ENCODE measurements at regions not wholly inside any gene's neighbourhood (a gene's known extent, or its start where the extent isn't known, plus 50 kb on each side); places are given as distances from the start of the nearest gene placed in this dataset.
A peak's percentile ranks its signal among the peaks of the same experiment; 100 is the strongest.
"Not testable (repeated sequence)": the region's sequence is repeated elsewhere in the genome, so short reads cannot be mapped to it uniquely, and the experiment has no call there.

DNA sequence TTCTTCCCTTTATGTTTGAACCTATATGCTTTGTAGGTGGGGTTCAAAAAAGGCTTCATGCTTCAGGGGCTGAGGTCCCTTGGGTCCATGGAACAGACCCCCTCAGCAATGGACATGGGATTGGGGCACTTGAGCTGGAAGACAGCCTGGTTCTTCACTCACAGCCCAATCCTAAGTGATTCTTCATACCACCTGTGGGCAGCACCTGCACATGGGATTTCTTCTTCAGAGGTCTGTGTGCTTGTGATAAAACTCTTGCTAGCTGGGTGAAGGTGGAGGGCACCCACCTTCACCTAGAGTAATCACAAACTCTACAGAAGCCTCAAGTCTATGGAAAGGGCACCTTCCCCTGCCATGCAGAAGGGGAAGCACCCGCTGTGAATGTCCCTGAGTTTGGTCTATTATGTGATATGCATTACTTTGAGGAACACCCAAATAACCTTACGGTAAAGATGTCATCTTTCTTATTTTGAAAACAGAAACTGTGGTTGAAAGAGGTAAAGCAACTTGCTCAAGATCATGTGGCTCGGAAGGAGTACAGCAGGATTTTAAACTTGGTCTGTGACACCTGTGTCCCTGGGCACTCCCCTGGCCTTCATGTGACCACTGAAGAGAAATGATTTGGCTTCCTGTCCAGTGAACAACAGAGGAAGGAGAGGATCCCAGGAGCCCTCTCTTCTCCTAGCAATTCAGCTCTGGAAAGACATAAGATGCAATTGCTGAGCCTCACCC, 469.5 kb upstream of the ZMIZ1 start:
- DNase-seq (ENCODE audit: low read depth in 2 of 3, low spot score in 1 of 3) = no peak

DNA sequence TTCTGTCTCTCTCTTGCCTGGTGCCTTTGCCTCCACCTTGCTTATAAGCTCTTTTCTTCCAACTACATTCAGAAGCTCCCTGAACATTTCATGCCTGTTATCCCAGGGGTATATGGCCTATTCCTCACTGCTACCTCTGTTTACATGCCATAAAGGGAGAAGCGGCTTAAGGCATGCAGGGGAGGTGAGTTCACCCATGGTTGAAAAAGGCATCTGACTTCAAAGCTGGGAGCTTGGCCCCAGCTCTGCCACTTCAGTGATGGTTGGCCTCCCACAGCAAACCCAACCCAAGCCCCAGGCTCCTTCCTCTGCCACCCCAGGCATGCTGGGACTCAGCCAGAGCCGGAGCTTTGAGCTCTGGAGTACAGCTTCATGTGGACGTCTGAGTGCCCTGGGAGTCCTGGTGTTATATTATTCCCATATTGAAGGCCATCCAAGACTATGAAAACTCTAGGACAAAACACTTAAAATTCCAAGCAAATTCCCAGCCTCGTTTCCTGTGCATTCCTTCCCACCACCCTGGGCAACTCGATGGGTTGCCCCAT, 468.6 kb upstream of the ZMIZ1 start:
- DNase-seq (ENCODE audit: low read depth in 2 of 3, low spot score in 1 of 3) = no peak

DNA sequence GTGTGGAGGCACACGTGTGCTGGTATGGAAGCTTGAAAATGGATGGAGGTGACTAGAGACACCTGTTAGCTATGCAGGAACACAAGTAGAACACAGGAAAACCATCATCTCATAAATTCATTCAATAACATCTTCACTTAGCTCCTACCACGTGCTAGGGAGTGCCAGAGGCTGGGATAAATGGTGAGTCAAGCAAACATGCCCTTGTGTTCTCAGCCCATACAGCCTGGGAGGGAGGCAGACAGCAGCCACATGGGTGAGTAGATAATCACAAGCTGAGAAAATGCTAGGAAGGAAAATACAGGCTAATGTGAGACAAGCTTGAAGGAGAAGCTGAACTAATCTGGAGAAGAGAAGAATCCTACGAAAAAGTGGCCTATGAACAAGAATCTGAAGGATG, 468.0 kb upstream of the ZMIZ1 start:
- DNase-seq (ENCODE audit: low read depth in 2 of 3, low spot score in 1 of 3) = no peak

DNA sequence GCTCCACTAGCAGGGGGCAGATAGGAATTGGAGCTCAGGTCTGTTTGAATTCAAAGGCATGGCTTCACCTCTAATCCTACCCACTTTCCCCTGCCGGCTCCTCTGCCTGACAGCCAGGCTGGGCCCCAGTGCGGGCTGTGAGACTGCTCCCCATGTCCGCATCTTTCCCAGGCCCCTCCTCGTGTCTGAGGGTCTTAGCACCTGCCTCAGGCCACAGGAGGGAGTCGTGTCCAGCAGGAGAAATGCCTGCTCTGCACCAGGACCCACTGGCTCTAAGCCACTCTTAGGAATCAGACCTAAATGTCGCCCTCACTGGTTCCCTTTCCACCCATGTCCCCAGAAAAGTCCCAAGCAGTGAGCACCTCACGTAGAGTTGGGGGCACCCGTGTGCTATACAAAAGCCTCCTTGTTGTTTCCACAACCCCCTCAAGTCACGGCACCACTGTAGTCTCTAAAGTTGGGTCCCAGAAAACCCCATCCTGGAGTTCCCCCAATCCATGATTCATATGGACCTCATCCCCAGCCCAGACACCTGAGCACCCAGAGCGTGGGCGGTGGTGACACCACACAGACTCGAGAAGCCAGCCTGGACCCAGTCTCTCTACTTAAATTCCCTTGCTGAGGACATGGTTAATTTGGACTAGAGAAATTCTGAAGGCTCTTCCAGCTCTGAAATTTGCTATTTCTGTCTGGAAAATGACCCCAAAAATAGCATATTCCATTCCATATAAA, 466.4 kb upstream of the ZMIZ1 start:
- peak in 2 of 3 donors; percentile 9 to 21 for DNase-seq (ENCODE audit: low read depth in 2 of 3, low spot score in 1 of 3)

DNA sequence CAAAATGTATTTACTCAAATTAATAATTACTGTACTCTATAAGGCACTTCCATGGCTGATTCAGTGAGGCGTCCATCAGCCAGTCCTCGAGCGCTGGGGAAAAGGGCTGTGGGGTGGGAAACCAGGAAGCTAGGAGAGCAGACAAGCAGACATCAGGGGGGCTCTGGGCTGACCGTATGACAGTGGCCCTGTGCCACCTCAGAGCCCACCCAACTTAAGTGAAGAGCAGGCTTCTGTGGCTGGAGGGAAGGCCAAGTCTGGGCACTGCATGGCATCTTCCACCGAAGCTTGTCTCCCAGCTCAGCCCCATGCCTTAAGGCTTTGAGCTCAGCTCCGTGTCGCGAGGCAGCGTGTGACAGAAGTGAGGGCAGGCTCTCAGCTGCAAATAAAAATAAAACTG, 464.5 kb upstream of the ZMIZ1 start:
- no peak for DNase-seq (ENCODE audit: low read depth in 2 of 3, low spot score in 1 of 3)

DNA sequence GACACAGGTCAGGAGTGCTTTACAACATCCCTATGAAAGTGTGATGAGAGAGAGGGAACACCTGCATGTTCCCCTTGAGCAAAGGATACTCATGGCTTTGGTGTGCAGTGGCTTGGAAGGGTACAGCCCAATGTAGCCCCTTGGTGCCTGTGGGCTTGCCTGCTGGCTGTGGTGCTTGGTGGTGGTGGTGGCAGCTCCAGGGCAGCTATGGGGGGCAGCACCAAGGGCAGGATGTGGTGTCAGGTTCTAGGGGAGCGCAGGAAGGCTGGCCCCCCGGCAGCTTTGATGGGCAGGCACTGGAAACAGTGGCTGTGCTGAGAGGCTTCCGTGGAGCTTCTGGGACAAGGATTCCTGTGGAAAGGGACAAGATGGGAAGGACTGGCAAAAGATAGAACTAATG, 464.0 kb upstream of the ZMIZ1 start:
- DNase-seq (ENCODE audit: low read depth in 2 of 3, low spot score in 1 of 3) = no peak

DNA sequence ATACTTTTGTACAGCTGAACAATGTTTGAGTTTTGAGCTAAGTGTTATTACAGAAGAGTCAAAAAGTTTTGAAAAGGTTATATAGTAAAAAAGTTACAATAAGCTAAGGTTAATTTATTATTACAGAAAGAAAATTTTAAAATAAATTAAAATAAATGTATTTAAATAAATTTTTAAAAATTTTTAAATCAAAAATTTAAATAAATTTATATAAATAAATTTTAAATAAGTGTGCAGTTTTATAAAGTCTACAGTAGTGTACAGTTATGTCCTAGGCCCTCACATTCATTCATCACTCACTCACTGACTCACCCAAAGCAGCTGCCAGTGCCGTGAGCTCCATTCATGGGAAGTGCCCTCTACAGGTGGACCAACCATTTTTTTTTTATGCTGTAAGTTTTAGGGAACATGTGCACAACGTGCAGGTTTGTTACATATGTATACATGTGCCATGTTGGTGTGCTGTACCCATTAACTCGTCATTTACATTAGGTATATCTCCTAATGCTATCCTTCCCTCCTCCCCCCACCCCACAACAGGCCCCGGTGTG, 462.9 kb upstream of the ZMIZ1 start:
- no peak for DNase-seq (ENCODE audit: low read depth in 2 of 3, low spot score in 1 of 3)

DNA sequence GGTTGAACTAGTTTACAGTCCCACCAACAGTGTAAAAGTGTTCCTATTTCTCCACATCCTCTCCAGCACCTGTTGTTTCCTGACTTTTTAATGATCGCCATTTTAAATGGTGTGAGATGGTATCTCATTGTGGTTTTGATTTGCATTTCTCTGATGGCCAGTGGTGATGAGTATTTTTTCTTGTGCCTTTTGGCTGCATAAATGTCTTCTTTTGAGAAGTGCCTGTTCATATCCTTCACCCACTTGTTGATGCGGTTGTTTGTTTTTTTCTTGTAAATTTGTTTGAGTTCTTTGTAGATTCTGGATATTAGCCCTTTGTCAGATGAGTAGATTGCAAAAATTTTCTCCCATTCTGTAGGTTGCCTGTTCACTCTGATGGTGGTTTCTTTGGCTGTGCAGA, 462.0 kb upstream of the ZMIZ1 start:
- DNase-seq (ENCODE audit: low read depth in 2 of 3, low spot score in 1 of 3) = not testable (repeated sequence)

DNA sequence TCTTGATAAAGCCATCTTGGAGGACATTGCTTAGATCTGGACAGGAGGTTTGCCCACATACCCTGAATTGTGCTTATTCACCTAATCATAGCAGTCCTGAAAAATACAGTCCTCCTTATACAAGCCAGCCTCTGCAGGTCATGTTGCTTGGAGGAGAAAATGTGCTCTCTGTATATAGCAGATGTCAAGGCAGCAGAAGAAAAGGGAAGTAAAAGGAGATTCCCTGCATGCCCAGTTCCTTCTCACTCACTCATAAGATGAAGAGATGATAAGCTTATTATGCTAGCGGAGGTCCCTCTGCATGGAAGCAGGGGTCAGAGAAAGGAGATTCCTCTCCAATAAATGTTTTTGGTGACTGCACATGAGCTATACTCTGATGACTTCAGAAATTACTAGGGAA, 458.8 kb upstream of the ZMIZ1 start:
- no peak for DNase-seq (ENCODE audit: low read depth in 2 of 3, low spot score in 1 of 3)

DNA sequence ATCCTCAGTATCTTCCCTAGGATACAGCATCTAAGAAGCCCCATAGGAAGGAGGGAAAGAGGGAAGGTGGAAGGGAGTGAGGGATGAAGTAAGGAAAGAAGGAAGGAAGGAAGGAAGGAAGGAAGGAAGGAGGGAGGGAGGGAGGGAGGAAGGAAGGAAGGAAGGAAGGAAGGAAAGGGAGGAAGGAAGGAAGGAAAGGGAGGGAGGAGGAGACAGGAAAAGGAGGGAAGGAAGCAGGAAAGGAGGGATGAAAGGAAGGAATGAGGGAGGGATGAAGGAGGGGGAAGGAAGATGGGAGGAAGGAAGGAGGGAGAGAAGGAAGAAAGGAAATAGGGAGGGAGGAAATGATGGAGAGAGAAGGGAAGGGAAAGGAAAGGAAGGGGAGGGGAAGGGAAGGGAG, 455.6 kb upstream of the ZMIZ1 start:
- no peak for DNase-seq (ENCODE audit: low read depth in 2 of 3, low spot score in 1 of 3)

DNA sequence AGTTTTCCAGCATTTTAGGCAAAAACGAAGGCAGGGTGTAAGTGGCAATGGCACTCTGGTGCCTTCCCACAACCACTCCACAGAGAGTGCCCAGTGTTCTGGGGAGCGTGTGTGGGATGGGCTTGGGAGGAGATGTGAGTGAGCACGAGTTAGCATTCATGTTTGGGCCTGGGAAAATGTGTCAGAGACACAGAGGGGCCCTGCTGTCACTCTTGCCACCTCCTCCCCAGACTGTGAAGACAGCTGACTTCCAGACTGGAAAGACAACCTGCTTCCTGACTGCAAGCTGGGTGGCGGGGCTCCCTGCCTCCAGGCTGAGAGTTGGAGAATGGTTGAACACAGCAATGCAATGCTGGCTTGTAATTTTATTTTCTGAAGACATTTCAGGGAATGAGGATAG, 454.5 kb upstream of the ZMIZ1 start:
- no peak for DNase-seq (ENCODE audit: low read depth in 2 of 3, low spot score in 1 of 3)

DNA sequence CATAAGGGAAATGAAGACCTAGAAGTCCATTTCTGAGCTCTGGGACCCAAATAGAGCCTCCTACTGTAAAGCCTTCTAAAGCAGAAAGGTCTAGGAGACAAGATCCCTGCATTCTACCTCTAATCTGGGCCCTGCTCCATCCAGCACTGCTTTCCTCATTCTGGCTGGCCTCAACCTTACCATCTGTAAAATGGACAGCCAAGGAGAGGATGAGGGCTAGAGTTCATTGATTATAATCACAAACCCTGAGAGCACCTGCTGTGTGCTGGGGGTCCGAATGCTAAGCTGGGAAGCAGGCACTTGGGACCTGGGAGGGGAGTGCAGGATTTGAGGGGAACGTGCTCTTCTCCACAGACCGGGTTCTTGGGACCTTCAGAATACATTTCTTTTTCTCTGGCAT, 454.0 kb upstream of the ZMIZ1 start:
- DNase-seq (ENCODE audit: low read depth in 2 of 3, low spot score in 1 of 3) = no peak

DNA sequence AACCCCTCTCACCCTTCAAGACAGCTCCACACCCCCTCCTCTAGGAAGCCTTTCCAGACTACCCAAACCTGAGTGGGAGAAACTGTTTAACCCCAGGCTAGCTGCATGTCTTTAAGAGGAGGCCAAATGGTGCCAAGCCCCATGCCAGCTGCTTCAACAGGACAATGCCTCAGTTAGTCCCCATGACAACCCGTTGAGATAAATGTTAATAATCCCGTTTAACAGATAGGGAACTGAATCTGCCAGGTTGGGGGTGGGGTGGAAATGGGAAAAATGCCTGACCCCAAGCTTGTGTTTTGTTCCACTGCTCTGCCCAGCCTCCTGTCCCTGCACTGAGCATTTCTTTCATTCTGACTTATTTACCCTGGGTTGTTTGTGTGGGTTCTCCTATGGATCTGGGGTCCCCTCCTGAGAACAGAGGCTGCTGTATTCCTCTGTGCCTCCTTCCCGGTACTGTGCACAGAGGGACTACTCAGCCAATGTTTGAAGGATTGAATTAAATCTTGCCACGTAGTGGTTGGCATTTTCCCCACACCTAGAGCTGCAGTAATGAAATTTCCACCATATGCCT, 452.6 kb upstream of the ZMIZ1 start:
- DNase-seq (ENCODE audit: low read depth in 2 of 3, low spot score in 1 of 3) = no peak

DNA sequence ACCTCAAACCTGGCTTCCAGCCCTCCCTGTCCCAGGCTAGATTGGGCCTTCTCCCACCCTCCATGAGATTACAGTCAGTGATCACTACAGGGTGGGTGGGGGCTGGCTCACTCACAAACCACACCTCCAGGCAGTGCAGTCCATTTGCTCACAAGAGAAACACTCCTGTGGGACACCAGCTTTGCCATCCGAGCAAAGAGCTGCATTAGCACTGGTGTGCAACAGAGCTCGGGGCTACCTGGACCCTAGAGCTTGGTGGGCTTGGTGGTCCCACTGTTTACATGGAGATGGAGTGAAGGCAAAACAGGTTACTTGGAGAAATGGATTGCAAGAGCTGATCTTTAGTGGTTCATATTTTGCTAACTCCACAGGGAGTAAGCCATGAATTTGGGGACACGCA, 451.7 kb upstream of the ZMIZ1 start:
- no peak for DNase-seq (ENCODE audit: low read depth in 2 of 3, low spot score in 1 of 3)

DNA sequence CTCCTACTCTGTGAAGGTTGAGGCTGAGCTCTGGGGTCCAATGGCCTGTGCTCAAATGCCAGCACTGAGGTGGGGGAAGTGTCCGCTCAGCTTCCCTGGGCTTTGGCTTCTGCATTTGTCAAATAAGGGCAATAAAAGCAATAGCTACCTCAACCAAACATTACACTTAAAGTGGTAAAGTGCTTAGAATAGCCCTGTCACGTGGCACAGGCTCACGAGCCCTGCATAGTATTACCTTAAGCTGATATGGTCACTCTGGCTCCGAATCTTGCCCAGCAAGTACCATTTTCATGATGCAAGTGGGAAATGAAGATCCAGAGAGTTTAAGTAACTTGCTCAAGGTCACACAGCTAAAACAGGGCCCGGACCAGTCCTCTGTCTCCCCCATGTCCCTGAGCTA, 451.1 kb upstream of the ZMIZ1 start:
- DNase-seq (ENCODE audit: low read depth in 2 of 3, low spot score in 1 of 3) = no peak

DNA sequence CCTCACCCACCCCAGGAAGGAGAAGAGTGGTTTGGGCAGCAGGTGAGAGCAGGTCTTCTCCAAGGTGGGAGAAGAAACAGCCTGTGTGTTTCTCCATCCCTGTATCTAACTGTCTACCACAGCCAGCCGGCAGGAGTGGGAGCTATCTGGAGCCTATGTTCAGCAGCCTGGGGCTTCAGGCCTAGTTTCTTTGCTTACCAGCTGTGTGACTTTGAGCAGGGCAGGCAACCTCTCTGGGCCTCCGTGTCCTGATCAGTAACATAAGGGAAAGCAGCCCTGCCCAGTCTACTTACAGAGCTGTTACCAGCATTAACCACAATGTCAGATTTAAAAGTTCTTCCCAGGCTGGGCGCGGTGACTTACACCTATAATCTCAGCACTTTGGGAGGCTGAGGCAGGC, 450.7 kb upstream of the ZMIZ1 start:
- no peak for DNase-seq (ENCODE audit: low read depth in 2 of 3, low spot score in 1 of 3)

DNA sequence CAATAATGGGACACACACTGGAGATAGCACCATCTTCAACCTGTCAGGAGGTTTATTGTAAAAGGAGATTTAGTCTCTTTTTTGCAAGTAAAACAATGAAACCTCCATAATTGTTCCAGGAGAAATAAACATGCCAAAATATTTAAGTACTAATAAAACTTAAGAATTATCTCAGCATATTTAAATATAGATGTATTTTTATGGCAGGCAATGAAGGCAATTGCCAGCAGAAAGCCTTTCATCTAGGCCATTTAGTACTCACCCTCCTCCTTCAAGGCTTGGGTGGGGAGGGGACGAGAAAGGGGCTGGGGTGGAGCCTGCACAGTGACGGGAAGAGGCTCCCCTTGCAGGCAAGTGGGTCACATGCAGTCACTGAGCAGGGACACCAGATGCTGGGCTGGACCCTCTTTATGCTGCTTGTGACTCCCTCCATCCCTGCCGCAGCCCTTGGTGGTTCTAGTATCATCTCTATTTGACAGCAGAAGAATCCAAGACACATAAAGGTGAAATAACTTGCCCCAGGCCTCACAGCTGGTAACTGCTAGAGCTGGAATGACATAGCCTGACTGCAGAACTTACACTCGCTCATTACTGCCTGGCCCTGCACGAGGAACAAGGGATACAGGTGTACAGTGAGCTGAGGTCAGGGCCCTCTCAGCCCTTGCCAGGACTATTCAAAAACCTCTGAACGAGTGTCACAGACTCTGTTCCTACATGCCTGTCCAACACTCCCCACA, 449.5 kb upstream of the ZMIZ1 start:
- DNase-seq (ENCODE audit: low read depth in 2 of 3, low spot score in 1 of 3) = no peak

DNA sequence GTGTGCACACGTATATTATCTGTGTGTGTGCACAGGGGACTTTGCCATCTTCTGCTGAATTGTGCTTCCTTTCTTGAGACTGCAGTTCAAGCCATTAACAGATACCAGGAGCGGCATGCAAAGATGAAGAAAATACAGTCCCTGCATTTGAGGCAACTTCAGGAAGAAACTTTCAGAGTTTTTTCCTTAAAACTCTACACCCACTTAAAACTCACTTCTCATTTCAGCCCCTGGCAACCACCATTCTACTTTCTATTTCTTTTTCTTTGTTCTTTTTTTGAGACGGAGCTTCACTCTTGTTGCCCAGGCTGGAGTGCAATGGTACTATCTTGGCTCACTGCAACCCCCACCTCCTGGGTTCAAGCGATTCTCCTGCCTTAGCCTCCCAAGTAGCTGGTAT, 448.9 kb upstream of the ZMIZ1 start:
- DNase-seq (ENCODE audit: low read depth in 2 of 3, low spot score in 1 of 3) = no peak

DNA sequence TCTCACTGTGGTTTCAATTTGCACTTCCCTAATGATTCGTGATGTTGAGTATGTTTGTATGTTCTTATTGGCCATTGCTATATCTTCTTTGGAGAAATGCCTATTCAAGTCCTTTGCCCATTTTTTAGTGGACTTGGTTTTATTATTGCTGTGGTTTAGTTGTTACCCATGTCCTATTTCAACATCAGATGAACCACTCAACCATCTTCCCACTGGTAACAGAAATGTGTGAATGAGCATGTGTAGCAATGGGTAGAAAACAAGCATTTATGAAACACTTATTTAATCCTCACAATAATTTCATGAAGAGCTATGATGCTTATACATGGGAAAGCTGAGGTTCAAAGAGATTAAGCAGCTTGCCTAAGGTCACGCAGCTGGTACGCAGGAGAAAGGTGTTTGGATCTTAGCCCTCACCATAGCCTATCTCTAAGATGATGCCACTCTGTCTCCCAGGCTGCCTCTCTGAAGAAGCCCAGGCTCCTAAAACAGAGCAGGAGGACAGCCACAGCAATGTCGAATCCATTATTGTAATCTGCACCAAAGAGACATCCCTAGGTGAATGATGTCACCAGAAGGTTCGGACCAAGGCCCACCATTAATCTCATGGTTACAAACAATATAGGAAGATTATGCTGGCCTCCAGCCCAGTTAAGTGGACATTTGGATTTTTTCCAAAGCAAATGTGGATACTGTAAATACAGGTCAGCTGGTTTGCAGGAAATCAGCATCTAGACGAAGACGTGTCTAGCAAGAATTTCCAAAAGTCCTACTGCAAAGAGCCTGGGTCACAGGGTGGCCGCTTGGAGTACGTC, 447.6 kb upstream of the ZMIZ1 start:
- no peak for DNase-seq (ENCODE audit: low read depth in 2 of 3, low spot score in 1 of 3)

DNA sequence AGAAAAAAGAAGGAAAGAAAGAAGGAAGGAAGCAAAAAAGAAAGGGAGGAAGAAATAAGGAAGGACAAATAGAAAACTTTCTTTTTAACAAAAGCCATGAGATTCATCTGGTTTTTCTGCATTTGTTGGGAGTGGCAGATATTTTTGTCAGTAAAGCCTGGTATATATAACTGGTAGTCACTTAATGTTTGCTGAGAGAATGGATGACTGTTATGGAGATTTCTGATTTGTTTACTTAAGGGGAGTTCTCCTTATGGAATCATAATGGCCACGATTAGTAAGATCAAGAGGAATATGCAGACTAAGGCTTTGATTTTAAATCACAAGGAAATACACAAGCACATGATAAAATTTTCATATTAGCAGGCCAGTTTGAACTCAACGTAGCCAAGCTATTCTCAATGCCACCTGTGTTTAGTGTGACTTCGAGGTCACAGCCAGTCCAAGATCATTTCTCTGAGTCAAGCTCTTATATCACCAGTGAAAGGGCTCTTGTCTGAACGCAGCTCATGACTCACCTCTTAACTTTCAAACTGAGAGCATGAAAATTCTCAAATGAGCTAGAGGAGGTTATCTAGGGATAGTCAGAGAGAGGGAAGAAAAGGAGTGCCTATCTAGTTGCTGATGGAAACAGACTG, 445.1 kb upstream of the ZMIZ1 start:
- DNase-seq (ENCODE audit: low read depth in 2 of 3, low spot score in 1 of 3) = no peak

All from stimulated activated CD4-positive, alpha-beta T cell treated with anti-CD3 and anti-CD28 coated beads, Interleukin-12 subunit alpha, Interleukin-12 subunit beta, amount 100 ng/mL, for 48 hours (primary cell).